WTC11 (cell line): ENCODE measurements at regions not wholly inside any gene's neighbourhood (a gene's known extent, or its start where the extent isn't known, plus 50 kb on each side); places are given as distances from the start of the nearest gene placed in this dataset.

Experiments
- ATAC-seq: fragments of 200-7000 bp; cut with Tn5 transposase; 2 replicates; pipeline ENCODE4 v1.10.0; 2021; ENCODE audit warnings: mild to moderate bottlenecking, moderate library complexity
- CTCF ChIA-PET: fragments of 300-600 bp; sonication (Branson Sonifier 250); formaldehyde crosslinking; loops from one replicate; lab custom pipeline; 2021; ENCODE audit warnings: antibody characterized with exemption; lab: Charles Lee
- POLR2A ChIA-PET: fragments of 350-600 bp; sonication (Branson Sonifier 250); formaldehyde crosslinking; loops from one replicate; lab custom pipeline; 2021; ENCODE audit warnings: antibody characterized with exemption; lab: Charles Lee
- DNase-seq: peaks from one replicate; pipeline ENCODE4 v3.0.0; 2021; ENCODE audit warnings: low spot score
- H3K27ac Mint-ChIP-seq: 2 replicates; pipeline ENCODE4 v1.8.0; 2021; ENCODE audit warnings: mixed read lengths
- H3K27me3 Mint-ChIP-seq: 2 replicates; pipeline ENCODE4 v1.8.0; 2021; ENCODE audit warnings: low read depth, mild to moderate bottlenecking, moderate library complexity, mixed read lengths
- H3K36me3 Mint-ChIP-seq: 2 replicates; pipeline ENCODE4 v1.8.0; 2021; ENCODE audit warnings: mixed read lengths
- H3K4me1 Mint-ChIP-seq: 2 replicates; pipeline ENCODE4 v1.8.0; 2022; ENCODE audit warnings: mixed read lengths
- H3K4me3 Mint-ChIP-seq: 2 replicates; pipeline ENCODE4 v1.8.0; 2021; ENCODE audit warnings: mild to moderate bottlenecking, moderate library complexity, mixed read lengths
- H3K9me3 Mint-ChIP-seq: 2 replicates; pipeline ENCODE4 v1.8.0; 2021; ENCODE audit warnings: mixed read lengths
- CREB1 ChIP-seq: sonication (generic); formaldehyde crosslinking; IDR thresholded peaks from 2 replicates; pipeline ENCODE4 v1.8.0; 2023; ENCODE audit warnings: mild to moderate bottlenecking, missing genetic modification reagents
- CREM ChIP-seq: sonication (generic); formaldehyde crosslinking; IDR thresholded peaks from 2 replicates; pipeline ENCODE4 v1.8.1; 2022; ENCODE audit warnings: mild to moderate bottlenecking, missing genetic modification reagents, moderate library complexity
- EMX1 ChIP-seq: fragments of 250-450 bp; sonication (Bioruptor Pico); IDR thresholded peaks from 2 replicates; pipeline ENCODE4 v1.8.0; 2021; ENCODE audit warnings: mild to moderate bottlenecking
- ERG ChIP-seq: fragments of 250-450 bp; sonication (Bioruptor Pico); IDR thresholded peaks from 2 replicates; pipeline ENCODE4 v1.8.0; 2021; ENCODE audit warnings: mild to moderate bottlenecking
- FOXP1 ChIP-seq: sonication (generic); formaldehyde crosslinking; IDR thresholded peaks from 2 replicates; pipeline ENCODE4 v1.8.0; 2022; ENCODE audit warnings: missing genetic modification reagents, mild to moderate bottlenecking, moderate library complexity, borderline replicate concordance
- KAT7 ChIP-seq: sonication (generic); formaldehyde crosslinking; IDR thresholded peaks from 2 replicates; pipeline ENCODE4 v1.8.1; 2023; ENCODE audit warnings: missing genetic modification reagents, mild to moderate bottlenecking, borderline replicate concordance
- MXD4 ChIP-seq: fragments of 250-450 bp; sonication (Bioruptor Pico); IDR thresholded peaks from 2 replicates; pipeline ENCODE4 v1.8.0; 2021; ENCODE audit warnings: mild to moderate bottlenecking, moderate library complexity, borderline replicate concordance
- NR1H2 ChIP-seq: sonication (generic); formaldehyde crosslinking; IDR thresholded peaks from 2 replicates; pipeline ENCODE4 v1.9.0; 2021; ENCODE audit warnings: mild to moderate bottlenecking, moderate library complexity, missing genetic modification reagents
- NR3C1 ChIP-seq: sonication (generic); formaldehyde crosslinking; conservative IDR thresholded peaks from 2 replicates; pipeline ENCODE4 v1.8.1; 2023; ENCODE audit warnings: low read depth, mild to moderate bottlenecking, missing genetic modification reagents
- OVOL2 ChIP-seq: fragments of 250-450 bp; sonication (Bioruptor Pico); IDR thresholded peaks from 2 replicates; pipeline ENCODE4 v1.9.0; 2021; ENCODE audit warnings: mild to moderate bottlenecking, borderline replicate concordance
- TCF7 ChIP-seq: sonication (generic); formaldehyde crosslinking; IDR thresholded peaks from 2 replicates; pipeline ENCODE4 v1.8.0; 2022; ENCODE audit warnings: mild to moderate bottlenecking, low read depth, missing genetic modification reagents, moderate library complexity
- TEAD1 ChIP-seq: sonication (generic); formaldehyde crosslinking; IDR thresholded peaks from 2 replicates; pipeline ENCODE4 v1.8.0; 2022; ENCODE audit warnings: mild to moderate bottlenecking, missing genetic modification reagents
- TEAD4 ChIP-seq: sonication (generic); formaldehyde crosslinking; IDR thresholded peaks from 2 replicates; pipeline ENCODE4 v1.8.0; 2022; ENCODE audit warnings: mild to moderate bottlenecking, missing genetic modification reagents
- TP53 ChIP-seq: sonication (generic); formaldehyde crosslinking; IDR thresholded peaks from 2 replicates; pipeline ENCODE4 v1.8.1; 2023; ENCODE audit warnings: mild to moderate bottlenecking, missing genetic modification reagents
- ZNF121 ChIP-seq: sonication (generic); formaldehyde crosslinking; IDR thresholded peaks from 2 replicates; pipeline ENCODE4 v1.8.0; 2023; ENCODE audit warnings: missing genetic modification reagents
- ZNF317 ChIP-seq: sonication (generic); formaldehyde crosslinking; IDR thresholded peaks from 2 replicates; pipeline ENCODE4 v1.8.1; 2023; ENCODE audit warnings: low read depth, mild to moderate bottlenecking, moderate library complexity, missing genetic modification reagents, borderline replicate concordance
- ZNF425 ChIP-seq: fragments of 250-450 bp; sonication (Bioruptor Pico); conservative IDR thresholded peaks from 2 replicates; pipeline ENCODE4 v1.9.0; 2021; ENCODE audit warnings: mild to moderate bottlenecking
- ZNF671 ChIP-seq: fragments of 250-450 bp; sonication (Bioruptor Pico); IDR thresholded peaks from 2 replicates; pipeline ENCODE4 v1.8.0; 2021; ENCODE audit warnings: mild to moderate bottlenecking
- TF ChIP-seq, protein P1 (sequence below): fragments of 250-450 bp; sonication (Bioruptor Pico); IDR thresholded peaks from 2 replicates; pipeline ENCODE4 v2.1.2; 2022; ENCODE audit warnings: mild to moderate bottlenecking, moderate library complexity
- TF ChIP-seq, protein P2 (sequence below): sonication (generic); formaldehyde crosslinking; IDR thresholded peaks from 2 replicates; pipeline ENCODE4 v1.8.0; 2022; ENCODE audit warnings: mild to moderate bottlenecking, missing genetic modification reagents
- TF ChIP-seq, protein P3 (sequence below): sonication (generic); formaldehyde crosslinking; IDR thresholded peaks from 2 replicates; pipeline ENCODE4 v1.8.1; 2023; ENCODE audit warnings: mild to moderate bottlenecking, missing genetic modification reagents, borderline replicate concordance
- TF ChIP-seq, protein P4 (sequence below): fragments of 250-450 bp; sonication (Bioruptor Pico); IDR thresholded peaks from 2 replicates; pipeline ENCODE4 v1.9.0; 2021; ENCODE audit warnings: mild to moderate bottlenecking

DNA sequence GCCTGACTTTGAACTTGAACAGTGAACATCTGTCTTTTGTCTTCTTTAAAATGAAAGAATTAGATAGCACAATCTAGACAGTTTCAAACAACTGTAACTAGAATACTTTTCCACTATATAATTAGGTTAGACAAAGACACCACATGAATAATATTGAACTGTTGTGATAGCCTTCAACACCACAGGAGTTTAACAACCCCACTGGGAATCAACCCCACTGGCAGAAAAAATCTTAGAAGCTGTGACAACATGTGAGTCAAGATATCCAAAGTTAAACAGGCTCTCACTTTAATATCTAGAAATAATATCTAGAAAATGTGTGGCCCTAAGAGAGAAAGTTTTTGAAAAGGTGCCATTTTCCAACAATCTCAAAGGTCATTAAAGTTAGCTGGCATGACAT, 64.4 kb upstream of the PRICKLE2 start (continued):
- no peak for TF ChIP-seq MXD4 (CRISPR knock-in tag)
- TF ChIP-seq, protein P1, sequence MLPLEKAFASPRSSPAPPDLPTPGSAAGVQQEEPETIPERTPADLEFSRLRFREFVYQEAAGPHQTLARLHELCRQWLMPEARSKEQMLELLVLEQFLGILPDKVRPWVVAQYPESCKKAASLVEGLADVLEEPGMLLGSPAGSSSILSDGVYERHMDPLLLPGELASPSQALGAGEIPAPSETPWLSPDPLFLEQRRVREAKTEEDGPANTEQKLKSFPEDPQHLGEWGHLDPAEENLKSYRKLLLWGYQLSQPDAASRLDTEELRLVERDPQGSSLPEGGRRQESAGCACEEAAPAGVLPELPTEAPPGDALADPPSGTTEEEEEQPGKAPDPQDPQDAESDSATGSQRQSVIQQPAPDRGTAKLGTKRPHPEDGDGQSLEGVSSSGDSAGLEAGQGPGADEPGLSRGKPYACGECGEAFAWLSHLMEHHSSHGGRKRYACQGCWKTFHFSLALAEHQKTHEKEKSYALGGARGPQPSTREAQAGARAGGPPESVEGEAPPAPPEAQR: no peak
- TF ChIP-seq CREM: no peak
- TF ChIP-seq CREB1 (CRISPR knock-in tag): no peak

DNA sequence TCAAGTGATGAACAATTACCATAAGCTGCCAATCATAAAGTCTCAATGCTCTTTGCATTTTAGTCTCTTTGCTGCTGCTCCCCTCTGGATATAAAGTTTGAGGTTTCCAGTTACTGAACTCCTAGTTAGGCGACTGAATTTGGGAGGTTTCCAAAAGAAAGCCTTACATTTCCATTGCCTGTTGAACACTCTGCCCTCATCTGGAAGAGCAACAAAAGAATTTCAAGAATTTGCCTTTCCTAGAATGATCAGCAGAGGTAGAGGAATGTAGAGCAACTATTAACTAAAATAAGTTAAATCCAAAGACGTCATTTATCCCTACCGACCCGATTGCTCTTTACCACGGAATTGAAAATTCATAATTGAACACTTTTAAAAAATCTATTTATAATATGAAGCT, 53.4 kb upstream of the PRICKLE2 start:
- no peak overlapping the region for H3K27ac Mint-ChIP-seq
- ATAC-seq: peak; percentile 72

More for the DNA sequence above, 53.4 kb upstream of the PRICKLE2 start:
- ChIA-PET POLR2A (no interaction called here), CTCF (interaction anchor here (0.6 kb wide), 1 partner anchor 101 kb away, joined by 4 read pairs; no protein-coding TSS in a partner anchor)
- Mint-ChIP-seq H3K36me3 (no peaks in the 10 kb centered on the region), H3K4me1 (peaks cover 8% of the 10 kb centered on the region), H3K27me3 (no peaks in the 10 kb centered on the region)
- no peak for DNase-seq
- TF ChIP-seq TCF7: no peak
- no peak for TF ChIP-seq ZNF425 (CRISPR knock-in tag)
- no peak for TF ChIP-seq OVOL2 (CRISPR knock-in tag)
- TF ChIP-seq KAT7 (CRISPR knock-in tag): no peak
- no peak for TF ChIP-seq ZNF121 (CRISPR knock-in tag)
- no peak for TF ChIP-seq CREB1 (CRISPR knock-in tag)
- no peak for TF ChIP-seq TP53
- TF ChIP-seq NR3C1 (CRISPR knock-in tag): no peak
- TF ChIP-seq TEAD1: no peak
- TF ChIP-seq FOXP1 (CRISPR knock-in tag): no peak
- TF ChIP-seq, protein P2, sequence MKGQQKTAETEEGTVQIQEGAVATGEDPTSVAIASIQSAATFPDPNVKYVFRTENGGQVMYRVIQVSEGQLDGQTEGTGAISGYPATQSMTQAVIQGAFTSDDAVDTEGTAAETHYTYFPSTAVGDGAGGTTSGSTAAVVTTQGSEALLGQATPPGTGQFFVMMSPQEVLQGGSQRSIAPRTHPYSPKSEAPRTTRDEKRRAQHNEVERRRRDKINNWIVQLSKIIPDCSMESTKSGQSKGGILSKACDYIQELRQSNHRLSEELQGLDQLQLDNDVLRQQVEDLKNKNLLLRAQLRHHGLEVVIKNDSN (CRISPR knock-in tag): no peak
- no peak for TF ChIP-seq MXD4 (CRISPR knock-in tag)
- no peak for TF ChIP-seq EMX1
- TF ChIP-seq TEAD4: no peak
- TF ChIP-seq, protein P3, sequence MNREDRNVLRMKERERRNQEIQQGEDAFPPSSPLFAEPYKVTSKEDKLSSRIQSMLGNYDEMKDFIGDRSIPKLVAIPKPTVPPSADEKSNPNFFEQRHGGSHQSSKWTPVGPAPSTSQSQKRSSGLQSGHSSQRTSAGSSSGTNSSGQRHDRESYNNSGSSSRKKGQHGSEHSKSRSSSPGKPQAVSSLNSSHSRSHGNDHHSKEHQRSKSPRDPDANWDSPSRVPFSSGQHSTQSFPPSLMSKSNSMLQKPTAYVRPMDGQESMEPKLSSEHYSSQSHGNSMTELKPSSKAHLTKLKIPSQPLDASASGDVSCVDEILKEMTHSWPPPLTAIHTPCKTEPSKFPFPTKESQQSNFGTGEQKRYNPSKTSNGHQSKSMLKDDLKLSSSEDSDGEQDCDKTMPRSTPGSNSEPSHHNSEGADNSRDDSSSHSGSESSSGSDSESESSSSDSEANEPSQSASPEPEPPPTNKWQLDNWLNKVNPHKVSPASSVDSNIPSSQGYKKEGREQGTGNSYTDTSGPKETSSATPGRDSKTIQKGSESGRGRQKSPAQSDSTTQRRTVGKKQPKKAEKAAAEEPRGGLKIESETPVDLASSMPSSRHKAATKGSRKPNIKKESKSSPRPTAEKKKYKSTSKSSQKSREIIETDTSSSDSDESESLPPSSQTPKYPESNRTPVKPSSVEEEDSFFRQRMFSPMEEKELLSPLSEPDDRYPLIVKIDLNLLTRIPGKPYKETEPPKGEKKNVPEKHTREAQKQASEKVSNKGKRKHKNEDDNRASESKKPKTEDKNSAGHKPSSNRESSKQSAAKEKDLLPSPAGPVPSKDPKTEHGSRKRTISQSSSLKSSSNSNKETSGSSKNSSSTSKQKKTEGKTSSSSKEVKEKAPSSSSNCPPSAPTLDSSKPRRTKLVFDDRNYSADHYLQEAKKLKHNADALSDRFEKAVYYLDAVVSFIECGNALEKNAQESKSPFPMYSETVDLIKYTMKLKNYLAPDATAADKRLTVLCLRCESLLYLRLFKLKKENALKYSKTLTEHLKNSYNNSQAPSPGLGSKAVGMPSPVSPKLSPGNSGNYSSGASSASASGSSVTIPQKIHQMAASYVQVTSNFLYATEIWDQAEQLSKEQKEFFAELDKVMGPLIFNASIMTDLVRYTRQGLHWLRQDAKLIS: no peak
- no peak for TF ChIP-seq ZNF671 (CRISPR knock-in tag)
- TF ChIP-seq, protein P4, sequence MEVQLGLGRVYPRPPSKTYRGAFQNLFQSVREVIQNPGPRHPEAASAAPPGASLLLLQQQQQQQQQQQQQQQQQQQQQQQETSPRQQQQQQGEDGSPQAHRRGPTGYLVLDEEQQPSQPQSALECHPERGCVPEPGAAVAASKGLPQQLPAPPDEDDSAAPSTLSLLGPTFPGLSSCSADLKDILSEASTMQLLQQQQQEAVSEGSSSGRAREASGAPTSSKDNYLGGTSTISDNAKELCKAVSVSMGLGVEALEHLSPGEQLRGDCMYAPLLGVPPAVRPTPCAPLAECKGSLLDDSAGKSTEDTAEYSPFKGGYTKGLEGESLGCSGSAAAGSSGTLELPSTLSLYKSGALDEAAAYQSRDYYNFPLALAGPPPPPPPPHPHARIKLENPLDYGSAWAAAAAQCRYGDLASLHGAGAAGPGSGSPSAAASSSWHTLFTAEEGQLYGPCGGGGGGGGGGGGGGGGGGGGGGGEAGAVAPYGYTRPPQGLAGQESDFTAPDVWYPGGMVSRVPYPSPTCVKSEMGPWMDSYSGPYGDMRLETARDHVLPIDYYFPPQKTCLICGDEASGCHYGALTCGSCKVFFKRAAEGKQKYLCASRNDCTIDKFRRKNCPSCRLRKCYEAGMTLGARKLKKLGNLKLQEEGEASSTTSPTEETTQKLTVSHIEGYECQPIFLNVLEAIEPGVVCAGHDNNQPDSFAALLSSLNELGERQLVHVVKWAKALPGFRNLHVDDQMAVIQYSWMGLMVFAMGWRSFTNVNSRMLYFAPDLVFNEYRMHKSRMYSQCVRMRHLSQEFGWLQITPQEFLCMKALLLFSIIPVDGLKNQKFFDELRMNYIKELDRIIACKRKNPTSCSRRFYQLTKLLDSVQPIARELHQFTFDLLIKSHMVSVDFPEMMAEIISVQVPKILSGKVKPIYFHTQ (CRISPR knock-in tag): no peak
- TF ChIP-seq ERG (CRISPR knock-in tag): no peak
- no peak for TF ChIP-seq ZNF317 (CRISPR knock-in tag)
- no peak for TF ChIP-seq NR1H2 (CRISPR knock-in tag)
- TF ChIP-seq, all 79 proteins: peak for 0
- Mint-ChIP-seq H3K9me3 (no peaks in the 10 kb centered on the region), H3K4me3 (no peak overlapping the region)
